GM19023 (cell line): ENCODE measurements at regions not wholly inside any gene's neighbourhood (a gene's known extent, or its start where the extent isn't known, plus 50 kb on each side); places are given as distances from the start of the nearest gene placed in this dataset.

ENCODE experiments used
- ATAC-seq: cut with Tn5 transposase; IDR thresholded peaks from one replicate; pipeline ENCODE4 v1.9.1; 2021; ENCODE audit warnings: mild to moderate bottlenecking, moderate library complexity; ENCODE audit not compliant: unreplicated experiment

DNA sequence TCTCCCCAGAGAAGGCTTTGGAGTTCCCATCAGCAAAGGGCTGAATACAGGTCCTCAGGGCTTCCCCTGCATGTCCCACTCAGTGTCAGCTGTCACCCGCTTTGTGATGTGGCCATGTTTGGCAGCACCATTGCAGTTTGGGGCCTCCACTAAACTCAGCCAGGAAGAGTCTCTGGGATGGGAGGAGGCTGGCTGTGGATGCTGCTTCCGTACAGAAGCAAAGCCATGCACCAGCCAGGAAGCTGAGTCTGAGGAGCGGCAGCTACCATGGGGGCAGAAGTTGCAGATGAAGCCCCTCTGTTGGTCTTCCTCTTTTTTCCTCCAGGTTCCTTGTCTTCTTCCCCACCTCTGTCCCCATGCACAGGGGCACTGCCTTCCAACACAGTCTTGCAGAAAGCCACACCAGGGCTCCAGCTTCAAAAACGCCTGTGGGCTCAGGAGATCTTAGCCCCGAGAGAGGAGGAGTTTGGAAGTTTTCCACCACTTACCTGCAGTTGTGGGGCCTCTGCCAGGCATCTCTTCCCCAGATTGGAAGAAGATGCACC is 416.8 kb downstream of the NPHP4 start:
- no peak for ATAC-seq

DNA sequence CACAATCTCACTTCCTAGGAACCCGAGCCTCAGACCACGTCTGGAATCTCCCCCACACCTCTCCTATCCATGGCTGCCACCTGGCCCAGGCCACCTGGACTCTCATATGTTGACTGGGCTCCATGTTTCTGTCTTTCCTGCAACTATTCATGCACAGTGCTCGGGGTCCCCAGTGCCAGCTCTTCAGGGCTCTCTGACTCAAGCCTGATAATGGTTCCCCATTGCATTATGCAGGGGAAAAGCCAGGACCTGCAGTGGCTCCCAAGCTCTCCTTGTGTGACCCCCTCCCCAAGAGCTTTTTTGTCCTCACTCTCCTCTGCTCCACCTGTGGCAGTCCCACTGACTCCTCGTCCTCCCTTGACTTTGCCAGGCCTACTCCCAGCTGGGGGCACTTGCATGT is 417.6 kb downstream of the NPHP4 start:
- no peak for ATAC-seq

DNA sequence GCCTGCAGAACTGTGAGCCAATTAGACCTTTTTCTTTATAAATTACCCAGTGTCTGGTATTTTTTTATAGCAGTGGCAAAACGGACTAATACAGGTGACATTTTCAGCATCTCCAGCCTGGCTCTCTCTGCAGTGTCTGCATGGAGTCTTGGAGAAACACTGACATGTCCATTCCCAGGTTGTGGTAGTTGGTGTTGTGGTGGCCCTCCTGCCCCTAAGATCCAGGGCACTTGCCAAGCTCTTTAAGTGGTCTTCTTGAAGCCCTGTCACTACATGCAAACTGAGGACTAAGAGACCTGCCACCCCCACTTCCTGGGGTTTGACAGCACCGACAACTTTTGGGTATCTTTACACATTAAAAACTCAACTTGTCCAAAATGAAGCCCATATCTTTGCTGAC is 419.4 kb downstream of the NPHP4 start:
- ATAC-seq: no peak

DNA sequence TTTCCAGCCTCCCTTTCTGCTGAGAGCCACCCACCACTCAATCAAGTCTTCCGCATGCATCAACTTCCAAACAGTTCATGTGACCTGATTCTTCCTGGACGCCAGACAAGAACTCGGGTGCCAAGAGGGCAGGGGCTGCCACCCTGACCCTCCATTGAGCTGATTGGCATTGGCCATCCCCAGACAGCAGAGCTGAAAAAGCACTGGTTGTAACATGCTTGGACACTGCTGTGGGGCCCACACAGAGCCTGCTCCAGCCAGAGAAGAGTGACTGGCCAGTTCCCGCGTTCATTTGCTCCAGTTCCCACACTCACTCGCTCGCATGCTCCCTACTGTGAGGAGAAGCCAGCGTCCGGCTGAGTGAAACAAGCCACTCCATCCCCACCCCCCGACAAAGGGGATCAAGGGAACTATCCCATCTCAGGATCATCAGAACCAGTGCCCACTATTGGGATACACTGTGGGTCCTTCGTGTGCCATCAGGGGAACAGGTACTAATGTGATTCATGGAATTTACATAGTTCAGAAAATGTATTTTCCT is 420.3 kb downstream of the NPHP4 start:
- ATAC-seq: no peak

DNA sequence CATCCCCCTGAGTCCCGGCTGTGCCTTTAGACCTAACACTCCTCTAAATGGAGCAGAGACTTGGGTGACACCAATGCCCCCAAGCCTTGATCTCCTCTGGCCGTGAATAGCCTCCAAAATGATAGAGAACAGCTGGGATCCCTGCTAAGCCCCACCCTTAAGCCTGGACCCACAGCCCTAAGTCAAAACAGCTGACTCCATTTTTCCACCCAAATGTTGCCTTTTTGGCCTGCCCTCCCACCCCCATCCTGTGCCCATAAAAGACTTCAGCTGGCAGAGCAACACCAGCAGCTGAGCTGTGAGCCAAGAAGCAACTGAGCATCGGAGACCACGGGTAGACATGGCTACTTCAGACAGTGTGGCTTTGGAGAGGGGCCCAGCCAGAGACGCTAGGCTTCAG is 420.8 kb downstream of the NPHP4 start:
- ATAC-seq: no peak

DNA sequence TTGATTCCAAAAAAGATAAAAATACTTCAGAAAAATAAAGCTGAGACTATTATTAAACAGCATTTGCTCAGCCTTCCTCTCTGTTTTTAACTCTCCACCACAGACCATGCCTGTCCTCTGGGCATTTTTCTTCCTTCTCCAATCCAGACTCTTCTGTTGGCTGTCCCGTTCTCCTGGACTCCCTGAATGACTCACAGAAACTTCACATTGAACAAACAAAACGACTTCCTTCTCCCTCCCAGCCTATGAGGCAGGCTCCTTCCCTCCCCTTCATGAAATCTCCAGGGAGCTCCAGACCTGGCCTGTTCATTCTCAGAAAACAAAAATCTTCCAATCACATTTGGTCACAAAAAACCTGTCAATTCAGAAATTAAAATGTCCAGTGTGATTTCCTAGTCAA is 421.3 kb downstream of the NPHP4 start:
- ATAC-seq: no peak

DNA sequence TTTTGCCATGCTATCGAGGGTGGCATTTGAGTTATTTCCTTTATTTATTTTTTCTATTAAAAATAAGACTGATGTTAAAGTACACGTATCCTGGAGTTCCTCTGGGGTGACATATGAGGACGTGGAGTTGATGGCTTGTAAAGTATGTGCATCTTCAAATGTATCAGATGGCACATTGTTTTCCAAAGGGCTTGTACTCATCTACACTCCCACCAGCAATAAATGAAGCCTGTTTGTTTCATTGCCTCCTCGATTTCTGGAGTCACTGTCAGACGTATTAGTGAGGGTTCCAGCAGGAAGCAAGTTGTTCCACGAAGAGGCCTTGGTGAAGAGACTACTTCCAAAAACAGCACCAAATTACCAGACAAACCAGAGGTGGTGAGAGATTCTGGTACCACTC is 423.9 kb downstream of the NPHP4 start:
- no peak for ATAC-seq

DNA sequence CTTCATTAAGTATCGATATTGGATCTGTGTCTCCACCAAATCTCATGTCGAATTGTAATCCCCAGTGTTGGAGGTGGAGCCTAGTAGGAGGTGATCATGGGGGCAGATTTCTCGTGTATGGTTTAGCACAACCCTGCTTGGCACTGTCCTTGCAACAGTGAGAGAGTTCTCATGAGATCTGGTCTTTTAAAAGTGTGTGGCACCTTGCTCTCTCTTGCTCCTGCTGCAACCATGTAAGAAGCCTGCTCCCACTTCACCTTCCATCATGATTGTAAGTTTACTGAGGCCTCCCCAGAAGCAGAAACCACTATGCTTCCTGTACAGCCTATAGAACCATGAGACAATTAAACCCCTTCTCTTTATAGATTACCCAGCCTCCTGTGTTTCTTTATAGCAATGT is 424.4 kb downstream of the NPHP4 start:
- no peak for ATAC-seq

DNA sequence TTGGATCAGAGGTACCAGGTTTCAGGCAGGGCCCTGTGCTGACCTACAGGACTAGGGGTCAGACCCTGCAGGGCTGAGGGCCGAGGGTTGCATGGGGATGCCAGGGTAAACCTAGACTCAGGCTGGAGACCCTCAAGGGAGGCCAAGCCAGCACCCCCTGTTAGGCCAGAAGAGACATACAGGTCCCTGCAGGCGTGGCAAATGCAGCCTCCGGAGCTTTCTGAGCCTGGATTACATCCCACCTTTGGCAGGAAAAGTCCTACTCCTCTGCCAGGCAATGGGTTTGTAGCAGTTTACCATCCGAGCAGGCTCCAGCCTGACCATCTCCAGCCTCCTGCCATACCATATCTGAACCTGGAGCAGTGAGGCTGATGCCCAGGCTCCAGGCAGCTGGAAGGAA is 425.3 kb downstream of the NPHP4 start:
- ATAC-seq: no peak

DNA sequence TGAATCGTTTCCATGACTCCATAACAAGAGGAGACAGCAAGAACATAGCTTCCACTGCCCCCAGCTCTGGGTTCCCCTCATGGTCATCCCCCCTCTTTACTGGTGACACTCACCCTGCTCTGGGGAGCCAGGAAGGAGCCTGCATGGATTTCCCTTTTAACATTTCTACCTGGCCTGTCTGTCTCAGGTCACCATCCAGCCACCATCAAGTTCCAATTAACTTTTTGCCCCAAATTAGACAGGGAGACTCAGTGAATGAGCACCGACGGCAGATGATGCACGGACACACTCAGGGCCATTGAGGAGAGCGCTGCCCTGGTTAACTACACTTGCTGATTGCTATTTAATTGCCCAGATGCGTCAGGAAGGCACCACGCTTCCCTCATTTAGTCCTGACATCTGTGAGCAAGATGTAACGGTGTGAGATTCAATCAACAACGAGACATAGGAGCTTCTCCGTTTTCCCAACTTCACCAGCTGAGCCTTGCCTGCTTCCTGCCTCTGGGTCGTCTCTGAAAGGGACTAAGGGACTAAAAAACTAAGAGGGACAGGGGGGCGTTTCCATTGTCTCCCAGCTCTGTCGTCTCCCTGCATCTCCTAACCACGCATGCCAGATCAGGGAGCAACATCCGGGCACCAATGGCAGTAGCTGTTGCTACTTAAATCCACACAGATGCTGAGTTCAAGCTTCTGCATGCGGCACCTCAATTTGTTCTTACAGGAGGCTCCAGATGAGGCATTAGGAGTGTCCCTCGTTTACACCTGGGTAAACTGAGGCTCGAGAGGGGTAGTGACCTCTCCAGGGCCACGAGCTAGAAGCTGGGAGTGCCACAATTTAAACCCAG is 426.7 kb downstream of the NPHP4 start:
- no peak for ATAC-seq

DNA sequence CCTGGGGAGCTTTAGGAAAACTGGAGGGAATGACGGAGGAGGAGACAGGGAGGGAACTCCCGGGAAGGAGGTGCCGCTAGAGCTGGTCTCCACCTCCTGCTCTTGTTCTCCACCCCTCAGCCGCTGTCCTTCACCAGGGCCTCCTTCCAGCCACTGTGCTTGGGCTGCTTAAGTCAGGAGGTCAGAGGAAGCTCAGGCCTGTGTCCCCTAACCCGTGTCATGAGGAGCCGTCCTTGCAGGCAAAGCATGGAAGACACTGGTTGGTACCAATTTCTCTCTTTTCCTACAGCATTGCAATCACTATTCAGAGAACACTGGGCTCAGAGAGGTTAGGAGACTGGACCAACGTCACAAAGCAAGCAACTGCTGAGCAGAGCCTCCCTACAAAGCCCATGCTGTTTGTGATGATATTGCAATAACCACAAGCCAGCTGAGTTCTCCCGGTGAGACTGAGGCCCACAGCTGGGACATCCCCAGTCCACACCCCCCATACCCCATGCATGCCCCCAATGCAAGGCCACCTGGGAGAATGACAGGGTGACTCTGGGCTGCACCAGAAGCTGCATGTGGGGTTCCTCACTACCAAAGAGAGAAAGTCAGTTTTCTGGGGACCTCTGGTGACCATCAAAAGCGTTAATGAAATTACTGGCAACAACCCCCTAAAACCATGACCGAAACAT is 427.5 kb downstream of the NPHP4 start:
- no peak for ATAC-seq

DNA sequence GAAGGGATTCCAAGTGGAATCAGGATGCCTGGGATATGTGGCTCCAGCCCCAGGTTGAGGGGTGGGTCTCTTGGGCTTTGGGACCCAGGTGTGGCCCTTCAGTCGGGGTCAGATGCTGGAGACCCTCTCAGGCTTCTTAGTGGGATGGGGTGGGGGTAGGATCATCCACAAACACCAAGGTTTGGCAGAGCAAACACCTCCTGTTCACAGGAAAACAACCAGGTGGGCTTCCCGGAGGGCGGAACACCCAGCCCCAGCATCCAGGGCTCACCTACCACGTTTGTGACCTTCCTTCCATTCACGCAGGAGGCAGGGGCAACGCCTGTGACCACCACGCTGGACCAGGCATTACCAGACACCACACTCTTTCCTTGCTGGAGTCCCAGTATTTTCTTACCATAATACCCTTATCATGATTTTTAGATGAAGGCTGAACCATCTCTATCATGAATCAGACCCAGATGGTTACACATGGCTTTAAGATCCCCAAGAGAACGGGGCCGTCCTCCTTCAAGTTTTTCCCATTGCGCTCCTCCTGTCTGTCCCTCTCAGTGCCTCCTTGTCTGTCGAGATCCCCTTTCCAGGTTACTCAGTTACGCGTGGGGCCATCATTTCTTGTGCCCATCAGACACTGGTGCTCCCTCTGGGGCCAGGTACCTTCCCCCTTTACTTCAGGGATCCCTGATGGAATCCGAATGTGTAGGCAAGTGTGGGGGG is 428.2 kb downstream of the NPHP4 start:
- no peak for ATAC-seq

DNA sequence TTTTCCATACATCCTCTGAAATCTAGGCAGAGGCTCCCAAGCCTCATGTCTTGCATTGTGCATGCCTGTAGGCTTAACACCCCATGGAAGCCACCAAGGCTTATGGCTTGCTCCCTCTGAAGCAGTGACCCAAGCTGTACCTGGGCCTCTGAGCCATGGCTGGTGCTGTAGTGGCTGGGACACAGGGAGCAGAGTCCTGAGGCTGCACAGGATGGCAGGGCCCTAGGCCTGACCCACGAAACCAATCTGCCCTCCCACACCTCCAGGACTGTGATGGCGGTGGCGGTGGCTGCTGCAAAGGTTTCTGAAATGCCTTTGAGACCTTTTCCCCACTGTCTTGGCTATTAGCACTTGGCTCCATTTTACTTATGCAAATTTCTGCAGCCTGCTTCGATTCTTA is 429.5 kb downstream of the NPHP4 start:
- no peak for ATAC-seq

DNA sequence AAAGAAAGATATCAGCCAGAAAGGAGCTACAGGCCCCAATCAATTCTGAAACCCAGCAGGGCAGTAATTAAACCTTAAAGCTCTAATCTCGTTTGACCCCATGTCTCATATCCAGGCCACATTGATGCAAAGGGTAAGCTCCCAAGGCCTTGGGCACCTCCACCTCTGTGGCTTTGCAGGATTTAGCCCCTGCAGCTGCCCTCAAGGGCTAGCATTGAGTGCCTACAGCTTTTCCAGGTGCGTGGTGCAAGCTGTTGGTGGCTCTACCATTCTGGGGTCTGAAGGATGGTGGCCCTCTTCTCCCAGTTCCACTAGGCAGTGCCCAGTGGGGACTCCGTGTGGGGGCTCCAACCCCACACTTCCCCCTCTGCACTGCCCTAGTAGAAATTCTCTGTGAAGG is 429.9 kb downstream of the NPHP4 start:
- ATAC-seq: no peak

DNA sequence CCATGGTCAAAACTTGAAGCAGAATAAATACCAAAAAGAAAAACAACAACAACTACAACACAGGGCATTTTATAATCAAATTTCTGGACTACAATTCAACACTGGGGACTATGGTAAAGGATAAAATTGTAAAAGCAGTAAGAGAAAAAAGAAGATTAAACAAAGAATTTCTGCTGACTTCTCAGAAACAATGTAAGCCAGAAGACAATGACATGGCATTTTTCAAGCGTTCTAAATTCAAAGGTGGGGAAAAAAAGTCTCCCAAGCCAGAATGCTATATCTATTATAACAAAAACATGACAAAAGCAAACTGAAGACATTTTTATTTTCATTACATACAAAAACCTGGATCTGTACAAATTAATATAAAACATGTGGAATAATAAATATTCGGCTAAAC is 433.1 kb downstream of the NPHP4 start:
- ATAC-seq: no peak

DNA sequence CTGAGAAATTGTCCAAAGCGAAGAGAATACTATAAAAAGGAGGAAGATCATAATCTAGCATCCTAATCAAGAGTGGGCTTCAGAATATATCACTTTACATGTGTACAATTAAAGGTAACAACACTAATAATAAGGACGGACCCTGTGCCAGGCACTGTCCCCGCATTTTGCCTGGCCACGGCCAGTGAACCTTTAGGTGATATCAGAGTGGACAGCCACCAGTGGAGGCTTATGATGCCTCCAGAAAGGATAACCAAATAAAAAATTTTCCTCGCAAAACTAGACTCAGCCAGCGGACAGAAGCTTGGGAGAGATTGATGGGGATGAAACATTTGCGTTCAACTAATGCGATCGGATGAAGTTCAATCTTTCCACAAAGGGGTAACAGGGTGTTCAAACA is 436.4 kb downstream of the NPHP4 start:
- ATAC-seq: no peak

DNA sequence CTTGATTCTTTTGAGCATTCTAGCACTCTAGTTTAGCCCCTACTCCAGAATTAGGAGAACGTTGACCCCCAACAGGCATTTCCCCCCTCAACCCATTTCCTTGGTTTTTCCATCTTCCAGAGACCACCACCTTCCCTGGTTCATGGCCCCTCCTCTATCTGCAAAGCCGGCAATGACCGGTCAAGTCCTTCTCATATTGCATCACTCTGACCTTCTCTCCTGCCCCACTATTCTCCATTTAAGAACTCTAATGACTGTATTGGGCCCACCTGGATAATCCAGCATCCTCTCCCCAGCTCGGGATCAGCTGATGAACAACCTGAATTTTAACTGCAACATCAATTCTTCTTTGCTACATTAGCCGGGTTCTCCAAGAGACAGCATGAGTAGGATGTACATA is 437.4 kb downstream of the NPHP4 start:
- no peak for ATAC-seq

DNA sequence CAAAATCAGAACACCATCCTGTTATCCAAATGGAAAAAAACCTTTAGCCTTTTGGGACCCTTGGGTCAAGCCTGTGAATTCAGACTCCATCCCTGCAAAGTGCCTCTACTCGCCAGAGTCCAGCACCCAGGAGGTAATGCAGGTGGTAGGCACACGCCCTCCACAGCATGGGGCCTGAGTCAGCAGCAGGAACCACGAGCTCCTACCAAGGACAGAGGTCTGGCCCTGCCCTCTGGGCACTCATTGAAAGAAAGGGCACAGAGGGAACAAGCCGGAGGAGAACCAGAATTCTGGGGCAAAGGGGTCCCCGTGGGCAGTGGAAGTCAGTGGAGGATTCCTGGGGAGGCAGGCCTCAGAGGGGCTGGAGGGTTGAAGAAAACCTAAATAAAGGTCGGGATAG is 438.1 kb downstream of the NPHP4 start:
- ATAC-seq: no peak

DNA sequence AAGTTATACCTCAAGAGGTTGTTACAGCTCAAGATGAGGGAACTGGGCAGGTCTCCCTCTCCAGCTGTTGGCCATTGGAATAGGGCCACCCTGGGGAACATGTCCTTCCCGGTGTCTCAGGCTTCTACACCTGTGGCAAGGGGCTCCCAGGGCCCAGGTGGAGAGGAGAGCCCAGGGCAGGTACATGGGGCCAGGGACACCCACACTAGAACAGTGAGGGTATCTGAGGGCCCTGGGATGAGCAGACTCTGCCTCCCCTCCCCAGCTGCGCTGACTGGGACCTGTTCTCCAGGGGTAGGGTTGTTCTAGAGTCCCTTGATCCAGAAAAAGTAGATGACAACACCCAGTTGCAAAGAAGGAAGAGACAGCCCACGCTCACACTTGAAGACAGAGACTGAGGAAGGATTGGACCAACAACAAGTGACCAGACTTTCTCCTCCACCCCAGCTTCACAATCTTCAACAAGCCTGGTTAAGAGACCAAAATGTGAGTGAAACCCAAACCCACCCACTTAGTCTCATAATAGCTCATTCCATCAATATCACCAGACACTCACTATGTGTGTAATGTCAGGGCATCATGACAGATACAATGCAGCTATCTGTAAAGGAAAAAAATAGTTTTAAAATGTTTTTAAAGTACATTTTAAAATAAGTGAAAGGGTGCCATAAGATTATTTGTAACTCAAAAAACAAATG is 439.3 kb downstream of the NPHP4 start:
- ATAC-seq: no peak

DNA sequence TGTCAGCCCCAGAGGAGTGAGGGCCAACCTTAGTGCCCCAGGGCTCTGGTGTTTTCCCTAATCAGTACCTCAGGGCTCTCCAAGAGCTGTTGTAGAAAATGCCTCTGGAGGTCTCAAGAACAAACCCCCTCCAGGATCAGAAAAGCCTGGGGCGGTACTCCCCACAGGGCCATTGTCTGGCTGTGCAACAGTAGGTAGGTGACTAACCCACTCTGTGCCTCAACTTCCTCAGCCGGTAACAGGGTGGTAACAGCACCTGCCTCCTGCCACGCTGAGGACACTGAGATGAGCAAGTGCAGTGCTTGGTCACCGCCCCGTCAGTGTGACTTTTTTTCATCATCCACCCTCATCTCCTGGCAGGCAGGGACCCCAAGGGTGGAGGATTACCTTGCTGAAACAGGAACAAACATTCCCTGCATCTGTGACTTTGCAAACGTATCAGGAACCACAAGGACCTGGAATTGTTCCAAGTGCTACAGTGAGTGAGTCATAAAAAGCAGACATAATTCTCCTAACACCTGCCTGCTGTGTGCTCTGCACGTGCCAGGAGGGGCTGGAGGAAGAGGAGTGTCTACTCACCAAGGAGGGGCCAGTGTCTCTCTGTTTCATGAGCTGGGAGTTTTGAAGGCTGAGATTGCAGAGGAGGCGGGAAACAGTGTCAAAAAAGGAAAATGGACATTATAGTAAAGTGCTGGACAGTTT is 440.8 kb downstream of the NPHP4 start:
- no peak for ATAC-seq
